ENCODE measurements at regions not wholly inside any gene's neighbourhood (a gene's known extent, or its start where the extent isn't known, plus 50 kb on each side); places are given as distances from the start of the nearest gene placed in this dataset.

DNA sequence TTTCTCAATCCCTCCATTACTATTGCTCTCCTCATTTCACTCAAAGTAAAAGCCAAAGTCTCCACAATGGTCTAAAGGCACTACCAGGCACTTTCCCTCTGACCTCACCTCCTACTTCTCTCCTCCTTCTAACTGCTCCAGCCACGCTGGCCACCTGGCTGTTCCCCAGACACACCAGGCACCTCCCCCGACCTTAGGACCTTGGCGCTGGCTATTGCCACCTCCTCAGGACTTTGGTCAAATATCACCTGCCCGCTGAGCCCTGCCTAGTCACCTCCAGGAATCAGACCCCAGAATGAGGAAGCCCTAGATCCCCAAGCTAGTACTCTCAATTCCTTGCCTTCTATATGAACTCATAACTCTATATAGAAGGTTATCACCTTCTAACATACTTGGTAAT is 66.2 kb upstream of the STEAP1B start:
- TF ChIP-seq SREBF2 (IDR thresholded peaks at IDR 0.05), result no peak
- no peak for TF ChIP-seq MYC (IDR thresholded peaks at IDR 0.05; ENCODE audit: borderline replicate concordance, low read length)
- TF ChIP-seq CTCF (IDR thresholded peaks at IDR 0.05), result no peak
- TF ChIP-seq CBX8 (IDR thresholded peaks at IDR 0.05), result no peak
- no peak for TF ChIP-seq POLR2A (IDR thresholded peaks at IDR 0.05; ENCODE audit: low read length)
